Mesenchymal stem cell (in vitro differentiated cells and primary cell): ENCODE measurements at regions not wholly inside any gene's neighbourhood (a gene's known extent, or its start where the extent isn't known, plus 50 kb on each side); places are given as distances from the start of the nearest gene placed in this dataset.

Experiments used
- DNase-seq: peaks from one replicate; pipeline ENCODE4 v3.0.0-alpha.2; 2013
- H2AFZ ChIP-seq: one replicate; pipeline ENCODE4 v1.6.1; 2013; ENCODE audit warnings: low read depth, mild to moderate bottlenecking, control low read depth, inconsistent platforms, low read length, moderate library complexity
- H2AK5ac ChIP-seq: 2 replicates; pipeline ENCODE4 v1.6.1; 2013; ENCODE audit warnings: low read length, moderate library complexity, mild to moderate bottlenecking, inconsistent platforms; ENCODE audit not compliant: severe bottlenecking
- H2BK120ac ChIP-seq: one replicate; pipeline ENCODE4 v1.6.1; 2013; ENCODE audit warnings: low read depth, mild to moderate bottlenecking, inconsistent platforms, low read length, moderate library complexity
- H2BK12ac ChIP-seq, 2 experiments: one replicate each; pipeline ENCODE4 v1.6.1; 2013; ENCODE audit warnings: inconsistent platforms in 2 of 2, low read length in 2 of 2, mild to moderate bottlenecking in 2 of 2, moderate library complexity in 2 of 2, control low read depth in 1 of 2
- H2BK15ac ChIP-seq: one replicate; pipeline ENCODE4 v1.6.1; 2013; ENCODE audit warnings: mild to moderate bottlenecking, low read depth, inconsistent platforms; ENCODE audit not compliant: poor library complexity, severe bottlenecking
- H2BK5ac ChIP-seq: 2 replicates; pipeline ENCODE4 v1.6.1; 2013; ENCODE audit warnings: low read depth, mild to moderate bottlenecking, low read length, control low read depth, inconsistent platforms; ENCODE audit not compliant: poor library complexity, severe bottlenecking
- H3K14ac ChIP-seq, 2 experiments: one replicate each; pipeline ENCODE4 v1.6.1; 2013; ENCODE audit warnings: inconsistent platforms in 2 of 2, low read length in 2 of 2, control low read depth in 1 of 2, mild to moderate bottlenecking in 1 of 2, moderate library complexity in 1 of 2
- H3K18ac ChIP-seq, 2 experiments: one replicate each; pipeline ENCODE4 v1.6.1; 2013; ENCODE audit warnings: inconsistent platforms in 2 of 2, low read length in 2 of 2, control low read depth in 1 of 2, low read depth in 1 of 2, mild to moderate bottlenecking in 1 of 2
- H3K23ac ChIP-seq, 2 experiments: one replicate each; pipeline ENCODE4 v1.6.1; 2013; ENCODE audit warnings: inconsistent platforms in 2 of 2, low read length in 2 of 2, mild to moderate bottlenecking in 2 of 2, moderate library complexity in 2 of 2, control low read depth in 1 of 2
- H3K27ac ChIP-seq: 2 replicates; pipeline ENCODE4 v1.5.1; 2013; ENCODE audit warnings: mild to moderate bottlenecking, moderate library complexity, low read length, control low read depth, inconsistent platforms; ENCODE audit not compliant: poor library complexity, severe bottlenecking
- H3K27me3 ChIP-seq, 2 experiments: 2 replicates each; pipeline versions ENCODE4 v1.6.1 to v1.7.0; 2013; ENCODE audit warnings: low read length in 2 of 2, mild to moderate bottlenecking in 2 of 2, moderate library complexity in 2 of 2, control low read depth in 1 of 2, inconsistent platforms in 1 of 2; ENCODE audit not compliant: control insufficient read depth in 1 of 2, insufficient read depth in 1 of 2
- H3K36me3 ChIP-seq, 2 experiments: 2 replicates each; pipeline versions ENCODE4 v1.6.1 to v1.7.0; 2013; ENCODE audit warnings: low read length in 2 of 2, control low read depth in 1 of 2, inconsistent platforms in 1 of 2, low read depth in 1 of 2, mild to moderate bottlenecking in 1 of 2; ENCODE audit not compliant: insufficient read depth in 2 of 2, control insufficient read depth in 1 of 2
- H3K4ac ChIP-seq, 2 experiments: one replicate each; pipeline ENCODE4 v1.6.1; 2013; ENCODE audit warnings: inconsistent platforms in 2 of 2, low read length in 2 of 2, mild to moderate bottlenecking in 2 of 2, moderate library complexity in 2 of 2, control low read depth in 1 of 2, low read depth in 1 of 2
- H3K4me1 ChIP-seq: 2 replicates; pipeline ENCODE4 v1.6.1; 2013; ENCODE audit warnings: low read depth, low read length, control low read depth; ENCODE audit not compliant: control insufficient read depth, insufficient read depth
- H3K4me2 ChIP-seq: 2 replicates; pipeline ENCODE4 v1.6.1; 2013; ENCODE audit warnings: low read length, mild to moderate bottlenecking, inconsistent platforms; ENCODE audit not compliant: poor library complexity, severe bottlenecking
- H3K4me3 ChIP-seq, 2 experiments: 2 replicates each; pipeline versions ENCODE4 v1.5.1 to v1.7.0; 2013; ENCODE audit warnings: low read length in 2 of 2, mild to moderate bottlenecking in 2 of 2, control low read depth in 1 of 2, low read depth in 1 of 2; ENCODE audit not compliant: insufficient read depth in 1 of 2
- H3K79me1 ChIP-seq: replicated peaks from 2 replicates; pipeline ENCODE4 v1.6.1; 2013; ENCODE audit warnings: mild to moderate bottlenecking, control low read depth, low read length, inconsistent platforms; ENCODE audit not compliant: poor library complexity, severe bottlenecking
- H3K9ac ChIP-seq: 2 replicates; pipeline ENCODE4 v1.7.0; 2013; ENCODE audit warnings: mild to moderate bottlenecking, low read length, moderate library complexity
- H3K9me3 ChIP-seq: 2 replicates; pipeline ENCODE4 v1.7.0; 2013; ENCODE audit warnings: mild to moderate bottlenecking, low read length; ENCODE audit not compliant: control insufficient read depth
- H4K8ac ChIP-seq: one replicate; pipeline ENCODE4 v1.6.1; 2013; ENCODE audit warnings: inconsistent platforms, mild to moderate bottlenecking, low read length, moderate library complexity
- H4K91ac ChIP-seq: one replicate; pipeline ENCODE4 v1.6.1; 2013; ENCODE audit warnings: mild to moderate bottlenecking, low read length, inconsistent platforms
- WGBS: methylation state at CpG from one replicate; pipeline ENCODE4 v1.1.7; 2013; ENCODE audit warnings: mixed read lengths; 5-methylcytosine and 5-hydroxymethylcytosine counted together

DNA sequence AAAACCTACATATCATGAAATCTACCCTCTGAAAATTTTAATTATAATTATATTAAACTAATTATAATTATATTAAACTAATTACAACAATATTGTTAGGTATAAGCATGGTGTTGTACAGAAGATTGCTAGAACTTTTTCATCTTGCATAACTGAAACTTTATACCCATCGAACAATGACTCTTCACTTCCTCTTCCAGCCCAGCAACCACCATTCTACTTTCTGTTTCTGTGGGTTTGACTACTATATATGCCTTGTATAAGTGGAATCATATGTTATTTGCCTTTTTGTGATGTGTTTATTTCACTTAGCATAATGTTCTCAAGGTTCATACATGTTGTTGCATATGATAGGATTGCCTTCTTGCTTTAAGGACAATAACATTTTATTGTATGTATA lies 274.2 kb upstream of the CCNH start:
- no CpG with 5 or more reads among the region's 1 CpG for WGBS
- no peak overlapping the region for H3K23ac ChIP-seq

DNA sequence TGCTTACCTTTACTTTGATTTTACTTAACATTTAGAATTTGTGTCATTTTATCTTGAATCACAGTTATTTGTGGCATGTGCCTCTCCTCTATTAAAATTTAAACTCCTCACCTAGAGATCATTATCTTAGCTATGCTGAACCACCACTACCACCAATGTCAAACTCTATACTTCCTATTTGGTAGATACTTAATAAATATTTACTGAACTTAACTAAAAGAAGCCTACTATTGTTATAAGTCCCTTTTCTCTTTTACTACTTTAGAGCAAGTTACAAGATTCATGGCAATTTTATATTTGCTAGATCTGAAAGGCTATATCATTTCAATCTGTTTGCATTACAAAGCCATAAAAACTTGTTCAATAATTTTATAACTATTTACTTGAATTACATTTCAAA lies 273.3 kb upstream of the CCNH start:
- no peak overlapping the region for H3K4me2 ChIP-seq
- no peak overlapping the region for H2BK5ac ChIP-seq
- H4K91ac ChIP-seq: no peak overlapping the region
- no peak overlapping the region for H3K23ac ChIP-seq
- DNase-seq: no peak
- H3K9me3 ChIP-seq: peaks cover 11% of the 10 kb centered on the region
- H3K4me1 ChIP-seq: no peaks in the 10 kb centered on the region
- H2AFZ ChIP-seq: no peak overlapping the region
- H2BK12ac ChIP-seq: no peak overlapping the region
- H2BK15ac ChIP-seq: no peak overlapping the region
- H3K4me3 ChIP-seq: no peak overlapping the region
- H3K36me3 ChIP-seq: no peaks in the 10 kb centered on the region
- H3K4ac ChIP-seq: no peak overlapping the region
- H3K27ac ChIP-seq: no peak overlapping the region
- no peak overlapping the region for H2BK120ac ChIP-seq
- H3K79me1 ChIP-seq: no peaks in the 10 kb centered on the region
- no peak overlapping the region for H4K8ac ChIP-seq
- H3K27me3 ChIP-seq: no peaks in the 10 kb centered on the region
- no peak overlapping the region for H3K14ac ChIP-seq
- H3K18ac ChIP-seq: no peak overlapping the region
- H2AK5ac ChIP-seq: no peak overlapping the region
- H3K9ac ChIP-seq: no peak overlapping the region

More for the DNA sequence above, 274.2 kb upstream of the CCNH start:
- Histone ChIP-seq H2BK12ac (no peak overlapping the region), H2BK15ac (no peak overlapping the region), H2BK5ac (no peak overlapping the region), H2AFZ (no peak overlapping the region), H2AK5ac (no peak overlapping the region), H3K18ac (no peak overlapping the region), H4K8ac (no peak overlapping the region), H3K27me3 (no peaks in the 10 kb centered on the region), H3K4me2 (no peak overlapping the region), H3K79me1 (no peaks in the 10 kb centered on the region), H3K4me1 (no peaks in the 10 kb centered on the region), H2BK120ac (no peak overlapping the region), H3K9me3 (peaks cover 14% of the 10 kb centered on the region), H4K91ac (no peak overlapping the region), H3K27ac (no peak overlapping the region), H3K4ac (no peak overlapping the region), H3K4me3 (no peak overlapping the region), H3K14ac (no peak overlapping the region), H3K9ac (no peak overlapping the region), H3K36me3 (no peaks in the 10 kb centered on the region)
- DNase-seq: no peak

DNA sequence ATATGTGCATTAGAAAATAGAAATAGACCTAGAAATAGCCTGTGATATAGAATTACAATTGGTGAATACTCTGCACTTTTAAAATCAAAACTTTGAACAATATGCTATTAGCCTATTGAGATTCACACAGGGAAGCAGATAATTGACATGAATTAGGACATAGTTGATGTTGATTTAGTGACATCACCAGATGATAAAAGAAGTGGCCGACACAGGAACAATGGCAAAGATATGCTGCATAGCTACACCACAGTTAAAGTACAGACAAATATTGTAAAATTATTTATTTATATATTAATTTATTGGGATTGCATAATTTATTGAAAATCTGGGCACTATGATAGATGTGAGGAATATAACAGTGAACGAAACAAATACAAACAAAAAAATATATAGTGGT lies 261.5 kb upstream of the CCNH start:
- no peak overlapping the region for H3K4me3 ChIP-seq
- H3K27me3 ChIP-seq: no peaks in the 10 kb centered on the region
- DNase-seq: no peak
- H4K8ac ChIP-seq: no peak overlapping the region
- no peak overlapping the region for H2BK120ac ChIP-seq
- H3K4me1 ChIP-seq: no peaks in the 10 kb centered on the region
- H3K4ac ChIP-seq: no peak overlapping the region
- H2BK12ac ChIP-seq: no peak overlapping the region
- no peaks in the 10 kb centered on the region for H3K9me3 ChIP-seq
- H3K79me1 ChIP-seq: no peaks in the 10 kb centered on the region
- H3K23ac ChIP-seq: no peak overlapping the region
- no peak overlapping the region for H2AK5ac ChIP-seq
- no peak overlapping the region for H3K4me2 ChIP-seq
- H2AFZ ChIP-seq: no peak overlapping the region
- no peak overlapping the region for H3K14ac ChIP-seq
- no peak overlapping the region for H3K27ac ChIP-seq
- no CpG with 5 or more reads among the region's 2 CpGs for WGBS
- H3K18ac ChIP-seq: no peak overlapping the region
- H4K91ac ChIP-seq: no peak overlapping the region
- H2BK5ac ChIP-seq: no peak overlapping the region
- no peak overlapping the region for H3K9ac ChIP-seq
- H3K36me3 ChIP-seq: no peaks in the 10 kb centered on the region
- H2BK15ac ChIP-seq: no peak overlapping the region

DNA sequence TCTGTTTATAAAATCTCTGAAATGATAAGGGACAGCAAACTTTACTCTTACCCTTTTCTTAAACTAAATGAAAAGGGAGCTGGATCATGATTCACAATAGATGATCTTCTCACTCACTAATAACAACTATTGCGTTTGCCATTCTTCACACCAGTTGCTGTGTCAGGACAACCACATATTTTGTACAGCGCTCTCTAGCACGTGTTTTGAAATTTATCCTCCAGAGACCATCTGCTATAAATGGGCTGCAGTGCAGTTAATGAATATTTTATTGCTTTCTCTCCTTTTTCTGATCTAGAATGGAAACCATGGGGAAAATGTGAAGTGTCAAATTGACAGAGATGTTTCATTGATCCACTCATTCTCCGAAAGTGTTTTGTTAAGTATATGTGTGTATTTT lies 258.4 kb upstream of the CCNH start:
- Histone ChIP-seq H2BK120ac (no peak overlapping the region), H3K9ac (no peak overlapping the region), H4K91ac (no peak overlapping the region), H3K23ac (no peak overlapping the region), H3K27ac (no peak overlapping the region), H2AFZ (no peak overlapping the region), H3K4me1 (no peaks in the 10 kb centered on the region), H3K14ac (no peak overlapping the region), H3K4me3 (no peak overlapping the region), H3K4me2 (no peak overlapping the region), H3K4ac (no peak overlapping the region), H3K27me3 (no peaks in the 10 kb centered on the region), H3K18ac (no peak overlapping the region), H2BK15ac (no peak overlapping the region), H2BK5ac (no peak overlapping the region), H3K36me3 (no peaks in the 10 kb centered on the region), H2BK12ac (no peak overlapping the region), H3K79me1 (no peaks in the 10 kb centered on the region), H3K9me3 (no peaks in the 10 kb centered on the region), H2AK5ac (no peak overlapping the region), H4K8ac (no peak overlapping the region)
- DNase-seq: no peak
- 88% methylated on average over 2 of the region's 4 CpGs for WGBS
